NB4 (cell line): ENCODE measurements at regions not wholly inside any gene's neighbourhood (a gene's known extent, or its start where the extent isn't known, plus 50 kb on each side); places are given as distances from the start of the nearest gene placed in this dataset.

ENCODE experiments used
- POLR2A ChIP-seq: IDR thresholded peaks from 2 replicates; pipeline ENCODE4 v1.6.1; 2011; ENCODE audit warnings: mild to moderate bottlenecking; ENCODE audit not compliant: insufficient read length; ENCODE audit errors: extremely low read depth
- TF ChIP-seq, protein P1 (sequence below): IDR thresholded peaks from one replicate; pipeline ENCODE4 v1.5.1; 2012; ENCODE audit warnings: low read depth, low read length

DNA sequence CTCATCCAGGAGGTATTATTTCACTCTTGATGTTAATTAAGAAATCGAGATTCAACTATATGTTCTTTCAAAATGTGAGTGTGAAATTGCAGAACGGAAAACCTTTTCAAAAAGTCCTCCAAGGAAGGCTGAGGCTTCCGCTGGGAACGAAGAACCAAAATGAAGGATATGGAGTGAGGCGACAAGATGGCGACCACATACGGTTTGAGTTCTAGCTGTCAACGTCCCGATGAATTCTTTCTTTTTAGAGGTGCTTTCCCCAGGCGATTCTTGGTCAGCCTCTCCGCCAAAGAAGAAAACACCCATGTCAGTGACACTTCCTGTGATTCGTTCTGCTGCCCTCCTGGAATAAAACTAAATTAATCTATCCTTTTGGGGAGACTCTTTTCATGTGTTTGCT, 78.3 kb upstream of the ADAMTS16 start:
- TF ChIP-seq, protein P1, sequence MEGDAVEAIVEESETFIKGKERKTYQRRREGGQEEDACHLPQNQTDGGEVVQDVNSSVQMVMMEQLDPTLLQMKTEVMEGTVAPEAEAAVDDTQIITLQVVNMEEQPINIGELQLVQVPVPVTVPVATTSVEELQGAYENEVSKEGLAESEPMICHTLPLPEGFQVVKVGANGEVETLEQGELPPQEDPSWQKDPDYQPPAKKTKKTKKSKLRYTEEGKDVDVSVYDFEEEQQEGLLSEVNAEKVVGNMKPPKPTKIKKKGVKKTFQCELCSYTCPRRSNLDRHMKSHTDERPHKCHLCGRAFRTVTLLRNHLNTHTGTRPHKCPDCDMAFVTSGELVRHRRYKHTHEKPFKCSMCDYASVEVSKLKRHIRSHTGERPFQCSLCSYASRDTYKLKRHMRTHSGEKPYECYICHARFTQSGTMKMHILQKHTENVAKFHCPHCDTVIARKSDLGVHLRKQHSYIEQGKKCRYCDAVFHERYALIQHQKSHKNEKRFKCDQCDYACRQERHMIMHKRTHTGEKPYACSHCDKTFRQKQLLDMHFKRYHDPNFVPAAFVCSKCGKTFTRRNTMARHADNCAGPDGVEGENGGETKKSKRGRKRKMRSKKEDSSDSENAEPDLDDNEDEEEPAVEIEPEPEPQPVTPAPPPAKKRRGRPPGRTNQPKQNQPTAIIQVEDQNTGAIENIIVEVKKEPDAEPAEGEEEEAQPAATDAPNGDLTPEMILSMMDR, result no peak
- TF ChIP-seq POLR2A, result no peak
